Fibroblast of the aortic adventitia (primary cell): ENCODE measurements at regions not wholly inside any gene's neighbourhood (a gene's known extent, or its start where the extent isn't known, plus 50 kb on each side); places are given as distances from the start of the nearest gene placed in this dataset.

ENCODE experiments used
- DNase-seq: peaks from one replicate; pipeline ENCODE4 v3.0.0-alpha.2; 2010; ENCODE audit warnings: low read depth
- H3K4me3 ChIP-seq: 2 replicates; pipeline ENCODE4 v1.5.1; 2011; ENCODE audit warnings: low read depth, mild to moderate bottlenecking, control low read depth, low read length, moderate library complexity
- TF ChIP-seq, protein P1 (sequence below): IDR thresholded peaks from 2 replicates; pipeline ENCODE4 v1.5.1; 2011; ENCODE audit warnings: mild to moderate bottlenecking, low read length, control low read depth, inconsistent platforms; ENCODE audit not compliant: insufficient read depth

DNA sequence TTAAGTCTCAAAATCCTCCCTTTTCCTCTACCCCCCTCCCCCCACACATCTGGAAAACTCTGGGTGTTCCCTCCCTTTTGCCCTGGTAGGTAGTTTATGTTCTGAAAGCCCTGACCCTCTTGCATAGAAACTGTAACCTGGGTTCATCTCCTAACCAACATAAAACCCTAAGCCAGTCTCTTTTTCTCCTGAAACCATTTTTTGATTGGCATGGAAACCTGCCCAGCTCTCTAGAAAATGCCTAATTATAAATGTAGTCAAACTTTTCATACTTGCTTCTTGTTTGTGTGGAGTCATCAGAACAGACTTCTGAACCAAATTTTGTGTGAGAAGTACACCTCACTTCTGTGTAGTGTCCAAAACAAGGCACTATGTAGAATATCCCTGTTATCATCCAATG, 1264.4 kb downstream of the SI start:
- DNase-seq = no peak
- TF ChIP-seq, protein P1, sequence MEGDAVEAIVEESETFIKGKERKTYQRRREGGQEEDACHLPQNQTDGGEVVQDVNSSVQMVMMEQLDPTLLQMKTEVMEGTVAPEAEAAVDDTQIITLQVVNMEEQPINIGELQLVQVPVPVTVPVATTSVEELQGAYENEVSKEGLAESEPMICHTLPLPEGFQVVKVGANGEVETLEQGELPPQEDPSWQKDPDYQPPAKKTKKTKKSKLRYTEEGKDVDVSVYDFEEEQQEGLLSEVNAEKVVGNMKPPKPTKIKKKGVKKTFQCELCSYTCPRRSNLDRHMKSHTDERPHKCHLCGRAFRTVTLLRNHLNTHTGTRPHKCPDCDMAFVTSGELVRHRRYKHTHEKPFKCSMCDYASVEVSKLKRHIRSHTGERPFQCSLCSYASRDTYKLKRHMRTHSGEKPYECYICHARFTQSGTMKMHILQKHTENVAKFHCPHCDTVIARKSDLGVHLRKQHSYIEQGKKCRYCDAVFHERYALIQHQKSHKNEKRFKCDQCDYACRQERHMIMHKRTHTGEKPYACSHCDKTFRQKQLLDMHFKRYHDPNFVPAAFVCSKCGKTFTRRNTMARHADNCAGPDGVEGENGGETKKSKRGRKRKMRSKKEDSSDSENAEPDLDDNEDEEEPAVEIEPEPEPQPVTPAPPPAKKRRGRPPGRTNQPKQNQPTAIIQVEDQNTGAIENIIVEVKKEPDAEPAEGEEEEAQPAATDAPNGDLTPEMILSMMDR = no peak
- no peak overlapping the region for H3K4me3 ChIP-seq

DNA sequence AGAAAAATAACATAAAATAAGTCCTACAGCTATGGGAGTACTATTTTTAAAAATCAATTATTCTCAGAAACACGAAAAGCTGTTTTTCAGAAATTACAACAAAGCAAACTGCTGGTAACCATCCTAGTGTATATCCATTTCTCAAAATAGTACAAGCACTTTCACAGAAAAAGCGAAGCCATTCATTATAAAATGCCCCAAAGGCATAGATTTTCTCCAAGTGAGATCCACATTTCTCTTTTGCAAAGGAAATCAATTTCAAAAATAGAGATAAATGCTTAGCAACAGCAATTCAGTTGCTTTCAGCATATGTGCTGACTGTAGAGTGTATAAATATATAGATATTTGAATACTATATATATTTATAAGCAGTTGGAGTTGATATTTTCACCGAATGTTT, 1266.3 kb downstream of the SI start:
- no peak overlapping the region for H3K4me3 ChIP-seq
- TF ChIP-seq, protein P1 = no peak
- DNase-seq = no peak

DNA sequence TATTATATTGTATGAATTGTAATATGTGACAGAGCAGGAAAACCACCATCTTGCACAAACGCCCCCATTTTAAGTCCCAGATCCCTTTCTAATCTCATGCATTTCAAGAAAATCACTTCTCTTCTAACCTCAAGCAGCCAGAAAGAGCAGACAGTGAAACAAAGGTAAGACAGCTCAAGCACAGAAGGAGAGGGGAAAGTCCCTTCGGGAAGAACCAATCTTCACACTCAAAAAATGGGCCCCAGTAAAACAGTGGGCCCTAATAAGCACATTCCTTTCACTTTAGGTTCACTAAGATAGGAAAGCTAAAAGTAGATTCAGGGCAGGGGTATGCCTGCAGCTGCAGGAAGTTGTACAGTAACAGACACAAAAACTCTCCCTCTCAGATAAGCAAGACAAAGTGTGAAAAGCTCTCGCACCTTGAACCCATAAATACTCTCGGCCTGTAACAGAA, 1268.7 kb downstream of the SI start:
- no peak overlapping the region for H3K4me3 ChIP-seq
- no peak for DNase-seq
- TF ChIP-seq, protein P1 = no peak

DNA sequence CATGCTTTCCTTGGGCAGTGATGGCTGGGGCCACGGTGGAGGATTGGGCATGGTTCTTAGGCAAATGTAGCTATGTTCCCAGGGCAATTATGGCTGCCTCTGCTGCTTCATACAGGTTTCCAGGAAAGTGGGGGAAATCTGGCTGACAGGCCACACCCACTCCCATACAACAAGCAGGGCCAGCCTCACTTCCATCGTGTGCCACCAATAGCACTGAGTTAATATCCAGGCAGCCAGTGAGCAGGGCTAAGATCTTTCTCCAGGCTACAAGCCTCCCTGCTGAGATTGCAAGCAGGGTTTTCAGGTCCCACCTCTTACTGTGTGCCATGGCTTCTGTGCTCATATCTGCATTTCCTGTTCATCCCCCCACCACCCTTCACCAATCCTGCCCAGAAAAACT, 1291.9 kb downstream of the SI start:
- TF ChIP-seq, protein P1 = no peak
- H3K4me3 ChIP-seq = no peak overlapping the region
- no peak for DNase-seq

DNA sequence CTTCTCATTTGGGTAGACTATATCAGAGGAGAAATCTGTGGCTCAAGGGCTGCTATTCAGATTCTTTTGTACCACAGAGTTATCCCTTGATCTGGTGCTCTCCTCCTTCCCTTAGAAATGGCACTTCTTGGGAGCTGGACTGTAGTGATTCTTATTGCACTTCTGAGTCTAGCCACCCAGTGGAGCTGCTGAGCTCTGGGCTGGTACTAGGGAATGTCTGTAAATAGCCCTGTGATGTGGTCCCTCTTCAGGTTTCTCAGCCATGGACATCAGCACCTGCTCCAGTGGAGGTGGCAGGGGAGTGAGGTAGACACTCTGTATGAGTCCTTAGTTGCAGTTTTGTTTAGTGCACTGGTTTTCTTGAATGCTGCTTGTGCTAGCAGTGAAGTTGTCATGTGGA, 1292.6 kb downstream of the SI start:
- no peak for DNase-seq
- TF ChIP-seq, protein P1 = no peak
- H3K4me3 ChIP-seq = no peak overlapping the region

DNA sequence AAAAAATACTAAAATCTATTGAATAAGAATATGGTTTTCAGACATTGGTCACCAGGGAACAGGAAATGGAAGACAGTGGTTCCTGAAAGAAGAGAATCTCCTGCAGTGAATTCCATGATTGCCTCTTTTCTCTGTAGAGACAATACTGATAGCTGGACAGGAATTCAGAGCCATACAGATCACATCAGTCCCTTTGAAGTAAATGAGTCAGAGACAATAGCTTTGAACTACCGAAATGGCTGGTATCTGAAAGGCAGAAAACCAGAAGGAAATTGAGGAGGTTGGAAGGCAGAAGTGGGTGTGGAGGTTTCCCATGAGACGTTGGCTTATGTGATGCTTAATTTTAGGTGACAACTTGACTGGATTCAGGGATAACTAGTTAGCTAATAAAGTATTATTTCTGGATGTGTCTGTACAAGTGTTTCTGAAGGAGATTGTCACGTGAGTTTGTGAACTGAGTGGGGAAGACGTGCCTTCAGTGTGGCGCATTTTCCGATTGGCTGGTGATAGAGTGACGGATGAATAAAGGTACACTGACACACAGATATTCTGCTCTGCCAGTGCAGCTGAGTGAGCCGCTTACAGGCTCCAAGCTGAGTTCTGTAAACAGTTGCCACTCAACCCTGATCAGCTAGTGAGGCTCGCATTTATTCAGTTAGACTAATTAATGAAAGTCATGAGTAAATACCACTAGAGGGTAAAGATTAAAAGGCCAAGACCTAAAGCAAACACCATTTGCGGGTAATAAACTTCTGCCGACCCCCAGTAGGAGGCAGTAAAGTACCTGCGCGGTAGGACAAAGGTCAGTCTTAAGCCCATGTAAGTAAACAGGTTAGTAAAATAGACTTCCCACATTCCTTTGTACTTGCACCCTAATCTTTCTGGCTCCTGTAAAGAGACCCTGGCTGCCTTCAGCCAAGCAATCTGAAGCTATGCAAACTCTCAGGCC, 1298.6 kb downstream of the SI start:
- TF ChIP-seq, protein P1 = no peak

More for the DNA sequence above, 1298.6 kb downstream of the SI start:
- no peak for DNase-seq
- no peak overlapping the region for H3K4me3 ChIP-seq
